NCI-H1105 treated with DMSO at 0.1 percent for 48 hours (cell line): ENCODE measurements at regions not wholly inside any gene's neighbourhood (a gene's known extent, or its start where the extent isn't known, plus 50 kb on each side); places are given as distances from the start of the nearest gene placed in this dataset.

ENCODE experiments used
- DNase-seq: peaks from one replicate; lab custom pipeline; 2025; lab: John Stamatoyannopoulos, UW

DNA sequence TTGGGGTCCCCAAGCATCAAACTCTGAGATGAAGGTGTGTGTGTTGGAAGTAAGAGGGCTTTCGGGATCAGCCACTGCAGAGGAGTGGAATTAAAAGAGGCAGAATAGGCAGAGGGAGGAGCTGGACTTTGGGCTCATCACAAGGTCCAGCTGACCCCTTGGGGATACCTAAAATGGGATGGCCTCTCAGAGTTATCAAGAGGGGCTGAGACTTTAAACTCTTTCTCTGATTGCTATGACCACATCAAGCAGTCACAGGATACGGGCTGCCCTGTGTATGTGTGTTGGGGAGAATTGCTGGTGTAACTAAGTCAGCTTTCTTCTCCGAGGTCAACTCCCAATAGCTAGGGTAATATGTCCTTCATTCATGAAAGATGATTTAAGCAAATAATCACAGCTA, 127.7 kb upstream of the SLC14A2 start:
- no peak for DNase-seq

DNA sequence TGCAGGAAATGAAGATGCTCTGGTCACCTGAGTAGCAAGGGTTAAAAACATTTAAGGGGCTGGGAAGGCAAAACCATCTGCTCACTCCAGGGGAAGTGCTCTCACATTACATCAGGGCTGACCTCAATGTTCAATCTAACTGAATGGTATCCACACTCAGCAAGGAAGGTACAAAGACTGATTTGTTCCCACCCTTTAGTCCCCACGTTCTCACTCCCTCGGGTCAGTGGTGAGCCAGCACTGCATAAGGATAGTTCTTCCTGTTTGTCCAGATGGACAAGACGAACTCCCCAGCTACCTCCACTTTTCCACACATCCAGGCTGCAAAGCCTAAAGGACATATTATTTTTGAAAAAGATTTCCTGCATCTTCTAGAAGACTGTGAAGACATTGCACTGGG, 126.6 kb upstream of the SLC14A2 start:
- DNase-seq: no peak

DNA sequence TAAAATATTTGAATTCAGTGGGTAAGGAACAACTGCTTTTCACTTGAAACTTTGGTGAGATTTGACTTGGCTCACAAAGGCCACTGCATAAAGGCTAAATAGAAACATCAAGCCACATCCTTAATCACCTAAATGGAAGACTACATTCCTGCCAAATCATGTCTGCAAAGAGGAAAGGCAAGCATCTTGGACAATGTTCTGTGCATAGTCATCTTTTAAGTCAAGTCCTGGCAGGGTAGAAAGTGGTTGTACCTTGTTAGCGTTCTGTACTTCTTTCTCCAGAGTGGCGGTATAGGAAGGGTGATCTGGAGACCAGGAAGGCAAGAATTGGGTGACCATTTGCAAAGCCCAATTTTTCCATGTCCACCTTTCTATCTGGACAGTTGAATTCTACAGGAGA, 121.4 kb upstream of the SLC14A2 start:
- DNase-seq: no peak

DNA sequence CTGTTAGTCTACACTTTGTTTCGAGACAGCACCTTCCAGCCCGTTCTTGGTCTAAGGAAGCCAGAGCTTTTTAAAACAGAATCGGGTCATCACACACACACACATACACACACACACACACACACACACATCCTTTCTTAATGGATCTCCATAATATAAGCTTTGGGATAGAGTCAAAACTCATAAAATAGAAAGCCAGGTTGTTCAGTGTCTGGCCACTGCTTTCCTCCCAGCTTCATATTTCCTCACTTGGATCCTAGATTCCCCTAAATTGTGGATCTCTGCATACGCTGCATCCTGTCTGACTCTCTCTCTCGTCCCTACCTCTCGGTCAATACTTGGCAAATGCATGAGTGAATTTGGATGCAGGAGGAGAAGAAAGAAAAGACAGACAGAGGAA, 120.5 kb upstream of the SLC14A2 start:
- DNase-seq: no peak

DNA sequence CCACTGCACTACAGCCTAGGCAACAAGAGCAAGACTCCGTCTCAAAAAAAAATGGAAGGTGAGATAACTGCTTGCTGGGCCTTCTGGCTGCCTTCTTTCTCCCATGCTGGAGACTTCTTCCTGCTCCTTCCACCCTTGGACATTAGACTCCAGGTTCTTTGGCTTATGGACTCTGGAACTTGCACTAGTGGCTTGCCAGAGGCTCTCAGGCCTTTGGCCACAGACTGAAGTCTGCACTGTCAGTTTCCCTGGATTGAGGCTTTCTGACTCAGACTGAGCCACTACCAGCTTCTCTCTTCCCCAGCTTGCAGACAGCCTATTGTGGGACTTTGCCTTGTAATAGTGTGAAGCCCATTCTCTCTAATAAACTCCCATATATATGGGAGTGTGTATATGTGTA, 118.5 kb upstream of the SLC14A2 start:
- no peak for DNase-seq

DNA sequence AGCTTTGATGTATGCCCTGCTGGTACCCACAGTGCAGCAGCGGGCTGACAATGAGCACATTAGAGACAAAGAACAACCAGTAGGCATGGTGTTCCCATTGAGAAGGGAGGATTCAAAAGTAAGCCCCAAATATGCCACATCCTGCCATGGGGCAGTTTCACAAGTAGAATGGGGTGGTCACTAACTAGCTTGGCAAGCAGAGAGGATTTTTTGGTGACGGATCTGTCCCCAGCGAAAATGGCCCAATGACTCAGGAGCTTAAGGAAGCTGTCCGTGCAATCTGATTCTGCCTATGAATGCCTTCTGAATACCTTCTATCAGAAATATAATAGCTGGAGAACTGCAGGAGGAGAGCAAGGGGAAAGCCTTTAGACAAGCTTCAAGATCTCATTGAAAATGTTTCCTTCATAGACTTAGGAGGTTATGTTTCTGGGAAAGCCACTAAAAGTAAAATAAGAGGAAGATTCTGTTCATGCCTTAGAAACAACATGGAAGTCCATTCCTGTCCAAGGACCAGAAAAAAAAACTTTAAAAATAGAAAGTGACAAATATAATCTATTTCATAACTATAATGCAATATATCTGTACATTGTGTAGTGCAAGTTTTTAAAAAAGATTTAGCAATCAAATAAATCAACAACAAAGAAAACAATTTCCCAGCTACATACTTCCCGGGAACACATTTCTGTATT, 117.5 kb upstream of the SLC14A2 start:
- no peak for DNase-seq

DNA sequence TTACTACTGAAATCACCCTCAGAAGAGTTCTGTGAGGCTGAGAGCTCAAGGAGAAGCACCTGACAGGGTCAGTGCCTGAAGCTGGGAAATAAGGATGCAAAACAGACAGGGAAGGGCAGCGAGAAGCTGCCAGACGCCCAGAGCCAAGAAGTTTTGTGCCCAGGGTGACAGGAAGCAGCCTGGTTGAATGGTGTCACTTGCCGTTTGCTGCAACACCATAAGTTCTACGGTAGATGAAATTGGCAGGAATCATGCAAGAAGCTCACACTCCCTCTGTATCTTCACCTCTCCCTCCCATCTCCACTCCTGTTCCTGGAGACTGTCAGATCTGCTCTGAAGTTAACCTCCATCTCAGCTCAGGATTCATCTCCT, 117.0 kb upstream of the SLC14A2 start:
- DNase-seq: no peak

DNA sequence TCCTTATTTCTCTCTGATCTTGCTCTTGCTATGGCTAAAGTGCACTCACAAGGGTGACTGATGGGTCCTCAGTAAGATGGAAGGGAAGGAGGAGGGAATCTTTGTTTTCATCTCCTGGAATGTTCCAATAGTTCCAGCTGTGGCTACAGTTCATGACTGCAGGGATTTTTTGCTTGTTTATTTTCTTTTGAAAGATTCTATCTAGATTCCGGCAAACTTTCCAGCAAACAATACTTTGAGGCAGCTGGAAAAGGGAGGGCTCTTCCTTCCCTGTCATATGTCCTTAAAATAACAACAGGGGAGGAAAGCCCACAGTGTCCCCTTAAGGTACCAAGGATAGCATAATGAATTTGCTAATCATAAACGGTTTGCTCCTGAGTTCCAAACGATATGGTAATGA, 111.3 kb upstream of the SLC14A2 start:
- no peak for DNase-seq

DNA sequence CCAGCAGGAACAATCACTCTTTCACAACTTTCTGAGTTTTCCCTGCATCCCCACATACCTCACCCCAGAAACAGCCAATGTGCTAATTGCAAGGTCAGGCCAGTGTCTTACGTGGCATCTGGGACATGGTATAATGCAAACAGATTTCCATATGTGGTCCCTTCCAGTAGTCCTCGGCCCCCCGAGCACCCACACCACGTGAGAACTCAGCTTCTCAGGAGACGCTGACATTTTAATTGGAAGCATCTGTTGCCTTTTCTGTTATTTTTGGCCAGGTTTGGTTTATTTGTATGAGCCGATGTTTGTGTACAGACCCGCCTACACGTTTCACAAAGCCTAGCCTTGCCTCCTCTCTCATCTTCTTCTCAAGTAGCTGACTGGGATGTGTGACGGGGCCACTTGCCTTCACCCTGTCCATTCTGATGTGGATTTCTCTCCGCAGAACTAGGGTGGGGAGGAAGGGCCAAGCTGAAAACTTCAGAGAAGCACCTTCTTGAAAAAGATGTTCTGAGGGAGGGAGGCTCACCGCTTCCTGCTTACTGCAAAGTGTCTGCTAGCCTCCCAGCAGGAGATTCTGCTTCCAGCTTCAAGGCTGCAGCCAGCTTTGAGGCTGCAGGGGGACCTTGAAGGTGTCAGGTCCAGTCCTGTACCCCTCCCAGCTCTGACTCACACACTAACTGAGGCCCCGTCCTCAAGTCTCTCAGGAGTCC, 109.6 kb upstream of the SLC14A2 start:
- DNase-seq: no peak

DNA sequence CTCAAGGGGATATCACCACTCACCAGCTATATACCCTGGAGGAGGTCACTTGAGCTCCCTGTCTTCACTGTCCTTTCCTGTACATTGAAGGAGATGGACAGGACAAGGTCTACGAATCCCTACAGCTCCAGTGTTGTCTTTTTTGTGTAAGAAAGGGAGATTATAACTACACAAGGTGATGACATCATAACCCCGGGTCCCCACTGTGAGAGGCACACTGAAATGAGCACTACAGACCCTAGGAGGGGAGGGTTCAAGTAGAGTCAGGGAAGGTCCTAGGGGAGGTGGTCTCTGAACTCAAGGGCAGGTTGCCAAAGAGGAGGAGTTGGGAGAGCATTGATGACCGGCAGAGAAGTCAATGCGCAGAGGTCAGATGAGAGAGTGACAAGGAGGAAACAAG, 108.3 kb upstream of the SLC14A2 start:
- DNase-seq: no peak

DNA sequence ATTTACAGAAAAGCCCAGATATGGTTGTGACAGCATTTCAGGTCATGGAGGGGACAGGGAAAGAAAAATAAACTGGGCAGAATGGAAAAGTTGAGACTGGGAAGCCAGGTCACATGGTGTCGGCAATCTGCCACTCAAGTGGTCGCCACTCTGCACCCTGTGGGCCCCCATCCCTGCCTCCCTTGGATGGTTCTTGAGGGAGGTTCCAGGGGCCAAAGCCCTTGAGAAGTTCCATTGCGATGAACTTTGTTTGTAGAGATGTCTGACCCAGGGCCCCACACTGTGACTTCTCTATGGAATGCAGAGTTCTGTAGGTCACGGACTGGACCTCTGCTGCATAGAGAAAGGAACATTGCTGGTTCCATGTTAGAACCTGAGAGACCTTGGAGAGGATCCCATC, 105.7 kb upstream of the SLC14A2 start:
- DNase-seq: no peak

DNA sequence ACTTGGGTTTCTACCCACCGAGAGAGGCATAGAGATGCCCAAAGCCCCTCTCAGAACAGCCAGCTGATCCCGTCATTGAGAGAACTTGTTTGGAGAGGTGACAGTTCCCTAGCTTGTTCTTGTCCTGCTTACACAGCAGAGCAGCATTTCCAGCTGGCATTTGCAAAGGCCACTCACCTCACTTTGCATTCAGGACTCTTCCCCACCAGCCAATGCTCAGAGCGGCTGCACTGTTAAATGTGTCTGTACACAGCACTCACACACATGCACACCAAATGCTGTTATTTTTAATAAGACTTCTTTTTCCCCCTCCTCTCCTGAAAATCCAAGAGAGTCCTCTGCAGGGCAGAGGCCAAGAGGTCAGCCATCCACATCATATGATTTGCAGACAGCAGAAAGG, 104.6 kb upstream of the SLC14A2 start:
- no peak for DNase-seq

DNA sequence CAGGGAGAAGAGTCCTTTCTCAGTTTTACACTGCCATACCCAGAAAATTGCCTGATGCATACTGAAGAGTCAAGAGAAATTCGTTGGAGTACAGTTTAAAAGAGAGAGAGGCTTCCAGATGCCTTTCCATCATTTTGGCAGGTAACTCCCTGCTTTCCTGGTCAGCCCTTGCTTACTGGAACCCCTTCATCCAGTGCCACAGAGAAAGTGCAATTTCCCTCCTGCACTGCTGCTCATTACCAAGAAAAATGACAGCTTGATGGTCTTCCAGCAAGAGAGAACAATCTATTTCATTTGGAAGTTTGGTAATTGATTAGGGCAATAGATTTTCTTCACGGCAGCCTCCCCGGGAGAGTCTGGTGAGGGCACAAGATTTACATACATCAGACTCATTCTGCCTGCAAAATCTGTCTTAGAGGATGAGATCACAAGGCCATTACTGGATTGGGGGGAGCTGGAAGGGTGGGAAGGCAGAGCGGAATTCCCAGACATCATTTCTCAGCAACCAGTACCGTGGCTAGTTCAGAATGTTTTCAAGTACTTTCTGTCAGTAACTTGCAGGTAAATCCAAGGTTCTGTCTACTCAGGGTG, 102.8 kb upstream of the SLC14A2 start:
- DNase-seq: no peak

DNA sequence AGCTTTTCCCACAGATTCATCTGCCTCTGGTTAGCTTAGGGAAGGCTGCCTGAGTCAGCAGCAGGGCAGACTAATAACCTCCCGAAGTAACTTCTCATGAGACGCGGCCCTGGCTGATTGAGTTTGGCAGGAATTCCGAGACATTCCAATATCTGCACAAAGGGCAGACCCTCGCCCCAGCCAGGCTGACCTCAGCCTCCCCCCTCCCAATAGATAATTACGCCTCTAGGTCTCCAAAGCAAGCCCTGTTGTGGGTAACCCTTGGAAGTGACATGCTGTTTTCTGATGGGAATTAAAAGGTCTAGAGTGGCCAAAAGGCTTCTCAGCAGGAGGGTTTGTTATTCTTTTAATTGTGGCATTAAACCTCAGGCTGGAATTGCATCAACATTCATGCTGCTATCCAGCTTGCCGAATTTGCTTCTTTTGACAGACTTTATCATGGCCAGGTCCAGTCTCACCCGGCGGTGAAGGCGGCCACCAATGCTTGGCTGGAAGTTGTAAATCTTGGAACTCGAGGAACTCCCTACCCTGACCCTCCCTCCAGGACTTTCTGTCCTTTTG, 98.0 kb upstream of the SLC14A2 start:
- DNase-seq: no peak

DNA sequence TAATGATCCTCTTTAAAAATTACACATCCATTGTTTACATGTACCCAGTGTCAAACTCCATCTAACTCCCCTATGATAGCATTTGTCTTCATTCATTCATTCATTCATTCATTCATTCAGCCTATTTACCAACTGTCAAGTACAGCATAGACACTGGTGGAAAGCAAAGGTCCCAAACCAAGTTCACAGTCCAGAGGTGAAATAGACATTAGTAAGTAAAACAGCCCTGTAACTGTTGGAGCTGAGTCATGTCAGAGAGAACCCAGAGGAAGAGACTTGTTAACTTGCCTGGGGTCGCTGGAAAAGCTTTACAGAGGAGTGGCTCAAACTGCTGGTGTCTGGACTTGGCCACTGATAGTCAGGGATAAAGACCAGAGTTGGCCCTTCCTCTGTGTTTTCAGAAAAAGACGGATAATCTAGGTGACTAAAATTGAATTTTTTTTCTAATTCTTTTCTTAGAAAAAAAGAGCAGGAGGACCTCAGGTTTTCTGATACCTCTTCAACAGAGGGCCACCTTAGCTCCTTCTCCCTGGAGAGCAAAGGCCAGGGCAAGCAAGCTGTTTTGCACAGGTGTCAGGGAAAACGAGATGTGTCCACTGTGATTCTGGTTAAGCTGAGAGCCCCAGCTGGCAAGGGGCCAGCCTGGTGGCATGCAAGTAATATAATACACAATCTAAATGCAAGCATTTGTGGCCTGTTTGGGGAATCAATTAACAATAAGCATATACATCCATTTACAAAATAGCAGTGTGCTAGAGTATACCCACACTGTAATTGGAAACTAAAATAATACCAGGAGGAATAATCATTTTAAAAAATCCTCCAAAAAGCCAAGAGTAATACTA, 96.7 kb upstream of the SLC14A2 start:
- DNase-seq: peak; percentile 56

DNA sequence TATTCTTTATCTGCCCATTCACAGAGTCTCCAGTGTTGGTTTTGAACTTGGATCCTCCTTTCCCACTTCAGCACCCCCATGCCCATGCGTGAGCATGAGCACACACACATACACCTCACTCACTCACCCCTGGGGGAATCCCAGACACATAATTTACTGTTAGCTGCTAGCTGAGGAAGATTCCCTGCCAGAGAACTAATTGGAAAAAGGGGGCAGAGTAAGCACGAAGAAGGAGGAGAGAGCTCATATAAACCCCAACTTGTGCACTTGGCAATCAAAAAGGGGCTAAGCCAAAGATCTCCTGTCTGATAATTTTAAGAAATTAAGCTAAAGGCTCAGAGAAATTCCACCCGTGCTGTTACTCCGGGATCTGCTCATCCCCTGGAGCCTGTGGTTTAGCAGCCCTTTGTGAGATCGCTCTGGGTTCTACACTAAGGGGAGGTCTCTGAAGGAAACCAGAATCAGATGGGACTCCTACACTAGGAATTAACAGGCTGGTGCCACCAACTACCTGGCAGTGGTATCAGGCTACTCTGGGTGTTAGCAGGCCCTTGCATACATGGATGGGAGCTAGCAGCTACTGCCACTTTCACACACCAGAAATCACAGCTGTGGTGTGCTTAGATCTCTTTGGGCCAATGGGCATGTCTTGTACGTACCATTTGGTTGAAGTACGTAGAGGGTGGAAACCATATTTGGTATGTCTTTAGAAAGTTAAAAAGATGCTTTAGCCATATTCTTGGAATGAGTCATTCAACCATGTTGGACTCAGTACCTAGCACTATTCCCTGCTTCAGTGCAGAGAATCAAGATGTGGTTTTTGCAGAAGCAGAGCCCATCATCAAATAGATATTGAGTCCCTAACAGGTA, 95.6 kb upstream of the SLC14A2 start:
- no peak for DNase-seq

DNA sequence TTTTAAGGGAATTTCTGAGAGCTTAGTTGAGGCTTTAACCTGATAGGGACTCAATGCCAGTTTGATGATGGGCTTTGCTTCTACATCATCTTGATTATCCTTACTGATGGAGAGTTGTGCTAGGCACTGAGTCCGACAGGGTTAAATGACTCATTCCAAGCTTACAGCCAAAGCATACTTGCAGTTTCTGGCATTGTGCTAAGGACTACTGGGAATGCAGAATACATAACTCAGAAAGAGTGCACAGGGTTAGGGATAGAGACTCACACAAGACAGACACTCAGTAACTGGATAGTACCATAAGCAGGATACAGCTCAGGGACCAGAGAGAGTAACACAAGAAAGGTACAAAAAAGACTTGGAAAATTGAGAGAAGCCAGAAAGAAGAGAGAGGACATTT, 94.1 kb upstream of the SLC14A2 start:
- DNase-seq: no peak

DNA sequence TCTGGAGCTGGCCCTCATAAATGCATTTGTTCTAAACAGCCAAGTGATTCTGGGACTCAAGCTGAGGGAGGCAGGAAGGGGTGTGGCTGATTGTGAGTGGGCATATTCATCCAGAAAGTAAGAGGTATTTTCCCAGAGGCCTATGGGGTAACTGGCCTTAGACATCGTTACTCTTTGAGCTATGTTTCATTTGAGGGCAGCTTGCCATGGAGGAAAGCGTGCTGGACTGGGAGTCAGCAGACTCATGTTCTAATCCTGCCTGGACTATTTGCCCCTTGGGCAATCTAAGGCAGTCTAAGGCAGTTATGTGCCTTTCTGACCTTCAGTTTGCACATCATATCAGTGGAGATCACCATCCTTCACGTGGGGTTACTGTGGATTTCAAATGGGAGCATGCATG, 93.5 kb upstream of the SLC14A2 start:
- no peak for DNase-seq

DNA sequence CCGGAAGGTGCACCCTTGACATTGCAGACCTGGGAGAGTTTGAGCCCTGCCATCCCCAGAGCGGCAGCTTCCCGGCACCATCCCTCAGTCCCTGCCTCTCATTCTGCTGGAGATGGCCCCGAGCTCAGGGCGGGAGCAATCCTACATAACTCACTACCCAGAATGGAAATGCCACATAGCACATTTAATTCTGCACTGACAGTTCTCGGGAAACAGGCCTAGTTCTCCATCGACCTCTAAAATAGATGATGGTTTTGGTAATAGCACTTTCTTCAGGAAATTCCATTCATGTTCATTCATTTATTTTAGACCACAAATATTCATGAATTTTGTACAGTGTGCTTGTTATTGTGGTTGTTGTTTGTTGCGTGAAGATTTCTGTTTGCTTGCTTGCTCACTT, 92.9 kb upstream of the SLC14A2 start:
- DNase-seq: no peak

DNA sequence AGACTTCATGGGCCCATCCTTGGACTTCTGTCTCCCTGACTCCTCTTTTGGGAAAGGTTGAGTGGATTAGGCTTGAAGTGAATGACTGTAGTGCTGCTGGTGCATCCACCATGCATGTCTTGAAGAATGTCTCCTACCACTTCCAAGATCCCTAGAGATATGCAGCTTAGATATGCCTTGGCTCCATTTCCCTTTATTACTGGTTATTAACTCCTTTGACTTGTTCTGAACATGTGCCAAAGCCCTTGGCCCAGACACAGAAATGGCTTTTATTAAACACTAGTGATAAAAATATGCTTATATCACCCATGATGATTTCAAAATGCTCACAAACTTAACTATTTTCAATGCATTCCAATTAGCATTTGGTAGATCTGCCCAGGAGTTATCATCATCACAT, 90.0 kb upstream of the SLC14A2 start:
- no peak for DNase-seq

DNA sequence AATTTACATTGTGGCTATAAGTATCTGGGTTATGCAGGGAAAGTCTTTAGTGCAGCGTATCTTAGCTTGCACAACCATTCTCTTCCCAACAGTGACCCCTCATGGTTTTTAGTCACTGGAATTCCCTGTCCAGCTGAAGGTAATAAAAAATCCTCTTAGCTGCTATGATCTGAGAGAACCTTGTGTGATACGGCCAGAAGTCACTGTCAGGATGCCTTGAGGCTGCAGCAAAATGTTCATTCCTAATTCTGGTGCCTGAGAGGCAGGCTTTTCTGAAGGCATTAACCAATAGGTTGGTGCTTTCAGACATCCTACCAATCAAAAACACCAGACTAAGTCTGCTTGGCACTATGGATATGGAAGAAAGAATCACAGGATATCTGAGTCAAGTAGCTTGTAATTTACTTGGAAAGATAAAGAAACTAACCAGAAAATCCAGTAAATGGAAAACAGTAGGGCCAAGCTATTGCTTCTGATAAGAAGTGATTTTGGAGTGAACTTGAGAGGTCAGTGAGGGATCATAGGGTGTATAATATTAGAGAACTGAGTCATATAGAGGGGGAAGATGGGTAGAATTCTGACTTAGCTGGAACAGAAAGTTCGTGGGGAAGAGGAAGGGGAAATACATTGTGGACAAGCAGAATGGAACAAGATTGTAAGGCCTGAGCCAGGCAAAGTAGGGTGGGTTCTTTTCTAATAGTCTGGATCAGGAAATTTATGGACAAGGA, 89.0 kb upstream of the SLC14A2 start:
- DNase-seq: no peak
